GM12873 (cell line): ENCODE measurements at regions not wholly inside any gene's neighbourhood (a gene's known extent, or its start where the extent isn't known, plus 50 kb on each side); places are given as distances from the start of the nearest gene placed in this dataset.

Experiments used
- CTCF ChIP-seq: IDR thresholded peaks from 2 replicates; pipeline ENCODE4 v1.5.1; 2012; ENCODE audit warnings: low read depth, mild to moderate bottlenecking, moderate library complexity, low read length, control low read depth; ENCODE audit not compliant: insufficient read depth; ENCODE audit errors: missing control alignments

- no peak for TF ChIP-seq CTCF
Observed at GRCh38 chr12:107514887-107515445, 170.6 kb upstream of the PWP1 start.

GRCh38 chr12:107515446-107515958 is 170.1 kb upstream of the PWP1 start:
- no peak for TF ChIP-seq CTCF

GRCh38 chr12:107518868-107519267 is 166.7 kb upstream of the PWP1 start:
- TF ChIP-seq CTCF, result no peak

- TF ChIP-seq CTCF, result no peak
Observed at GRCh38 chr12:107519906-107520859, 165.4 kb upstream of the PWP1 start.

- TF ChIP-seq CTCF, result no peak
Observed at GRCh38 chr12:107521826-107522355, 163.7 kb upstream of the PWP1 start.

GRCh38 chr12:107522692-107523477 is 162.7 kb upstream of the PWP1 start:
- TF ChIP-seq CTCF, result peak; percentile 39
